K562 (cell line): ENCODE measurements at regions not wholly inside any gene's neighbourhood (a gene's known extent, or its start where the extent isn't known, plus 50 kb on each side); places are given as distances from the start of the nearest gene placed in this dataset.

ENCODE experiments used
- ATF1 ChIP-seq, 2 experiments: fragments of 450-650 bp in 1 of 2; IDR thresholded peaks; 2 replicates each; pipeline ENCODE4 v1.6.1; 2016; ENCODE audit warnings: missing compliant biosample characterization in 1 of 2, missing genetic modification characterization in 1 of 2
- CTCF ChIP-seq, 3 experiments: IDR thresholded peaks in 2 of 3; conservative IDR thresholded peaks in 1 of 3; 2 replicates each; pipeline ENCODE4 v1.5.1; 2011 to 2012; ENCODE audit warnings: low read length in 3 of 3, mild to moderate bottlenecking in 3 of 3, control low read depth in 2 of 3, improper control_type of control experiment in 1 of 3, inconsistent platforms in 1 of 3, low read depth in 1 of 3, mixed read lengths in 1 of 3, moderate library complexity in 1 of 3; ENCODE audit not compliant: insufficient read depth in 2 of 3
- ESRRA ChIP-seq: fragments of 450-650 bp; IDR thresholded peaks from 2 replicates; pipeline ENCODE4 v1.6.1; 2014; ENCODE audit warnings: low read depth, mild to moderate bottlenecking, moderate library complexity, borderline replicate concordance
- FOXA1 ChIP-seq: fragments of 450-650 bp; IDR thresholded peaks from 2 replicates; pipeline ENCODE4 v1.6.1; 2016; ENCODE audit warnings: mild to moderate bottlenecking, borderline replicate concordance
- FOXA3 ChIP-seq, 2 experiments: fragments of 450-650 bp in 1 of 2; sonication (generic) in 1 of 2; formaldehyde crosslinking; IDR thresholded peaks in 1 of 2; conservative IDR thresholded peaks in 1 of 2; 2 replicates each; pipeline versions ENCODE4 v1.4.0 to v1.8.0; 2020 to 2022; ENCODE audit warnings: mild to moderate bottlenecking in 2 of 2, missing genetic modification reagents in 1 of 2
- MCM7 ChIP-seq, 2 experiments: fragments of 450-650 bp; IDR thresholded peaks; 2 replicates each; pipeline ENCODE4 v1.6.1; 2016 to 2018
- POLR2A ChIP-seq: fragments of 450-650 bp; conservative IDR thresholded peaks from 2 replicates; pipeline ENCODE4 v1.6.1; 2016
- TAF1 ChIP-seq: IDR thresholded peaks from 2 replicates; pipeline ENCODE4 v1.6.1; 2011; ENCODE audit warnings: mild to moderate bottlenecking, low read length, moderate library complexity; ENCODE audit not compliant: insufficient read depth, control insufficient read depth, severe bottlenecking; ENCODE audit errors: extremely low read depth
- ZFP91 ChIP-seq: sonication (generic); formaldehyde crosslinking; IDR thresholded peaks from 2 replicates; pipeline ENCODE4 v1.8.0; 2022; ENCODE audit warnings: mild to moderate bottlenecking, missing genetic modification reagents
- ZNF174 ChIP-seq: fragments of 250-450 bp; sonication (Bioruptor Pico); IDR thresholded peaks from 2 replicates; pipeline ENCODE4 v1.4.0; 2020; ENCODE audit warnings: mild to moderate bottlenecking
- ZNF561 ChIP-seq: fragments of 450-650 bp; formaldehyde crosslinking; conservative IDR thresholded peaks from 2 replicates; pipeline ENCODE4 v1.4.0; 2020; ENCODE audit warnings: mild to moderate bottlenecking, moderate library complexity
- TF ChIP-seq, protein P1 (sequence below): fragments of 450-650 bp; IDR thresholded peaks from 2 replicates; pipeline ENCODE4 v1.6.1; 2016
- TF ChIP-seq, protein P2 (sequence below), 3 experiments: fragments of 200-800 bp in 1 of 3; fragments of 250-450 bp in 1 of 3; fragments of 450-650 bp in 1 of 3; sonication (Bioruptor Pico) in 1 of 3; sonication (Bioruptor generic) in 1 of 3; formaldehyde crosslinking in 1 of 3; IDR thresholded peaks; 2 replicates each; pipeline versions ENCODE4 v1.6.1 to v1.8.0; 2016 to 2022; ENCODE audit warnings: mild to moderate bottlenecking in 2 of 3, missing genetic modification characterization in 2 of 3, missing compliant biosample characterization in 1 of 3, moderate library complexity in 1 of 3

GRCh38 chr12:89091293-89091841 is 260.9 kb downstream of the DUSP6 start:
- no peak for TF ChIP-seq CTCF (IDR thresholded peaks at IDR 0.05 in 2 of 3, conservative IDR thresholded peaks at IDR 0.05 in 1 of 3; ENCODE audit: insufficient read depth in 2 of 3, low read depth in 1 of 3, low read length in 3 of 3)
- no peak for TF ChIP-seq TAF1
- no peak for TF ChIP-seq ZNF174 (CRISPR knock-in tag)
- TF ChIP-seq, protein P1, sequence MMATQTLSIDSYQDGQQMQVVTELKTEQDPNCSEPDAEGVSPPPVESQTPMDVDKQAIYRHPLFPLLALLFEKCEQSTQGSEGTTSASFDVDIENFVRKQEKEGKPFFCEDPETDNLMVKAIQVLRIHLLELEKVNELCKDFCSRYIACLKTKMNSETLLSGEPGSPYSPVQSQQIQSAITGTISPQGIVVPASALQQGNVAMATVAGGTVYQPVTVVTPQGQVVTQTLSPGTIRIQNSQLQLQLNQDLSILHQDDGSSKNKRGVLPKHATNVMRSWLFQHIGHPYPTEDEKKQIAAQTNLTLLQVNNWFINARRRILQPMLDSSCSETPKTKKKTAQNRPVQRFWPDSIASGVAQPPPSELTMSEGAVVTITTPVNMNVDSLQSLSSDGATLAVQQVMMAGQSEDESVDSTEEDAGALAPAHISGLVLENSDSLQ, result no peak
- TF ChIP-seq MCM7 (IDR thresholded peaks at IDR 0.05), result no peak
- no peak for TF ChIP-seq POLR2A
- no peak for TF ChIP-seq FOXA1
- TF ChIP-seq FOXA3 (CRISPR knock-in tag; conservative IDR thresholded peaks at IDR 0.05 in 1 of 2, IDR thresholded peaks at IDR 0.05 in 1 of 2), result no peak
- TF ChIP-seq ZFP91 (CRISPR knock-in tag), result no peak
- TF ChIP-seq ESRRA, result no peak
- no peak for TF ChIP-seq ATF1 (CRISPR knock-in tag; IDR thresholded peaks at IDR 0.05)
- no peak for TF ChIP-seq ATF1 (tag; IDR thresholded peaks at IDR 0.05)
- TF ChIP-seq ZNF561, result no peak
- TF ChIP-seq, protein P2, sequence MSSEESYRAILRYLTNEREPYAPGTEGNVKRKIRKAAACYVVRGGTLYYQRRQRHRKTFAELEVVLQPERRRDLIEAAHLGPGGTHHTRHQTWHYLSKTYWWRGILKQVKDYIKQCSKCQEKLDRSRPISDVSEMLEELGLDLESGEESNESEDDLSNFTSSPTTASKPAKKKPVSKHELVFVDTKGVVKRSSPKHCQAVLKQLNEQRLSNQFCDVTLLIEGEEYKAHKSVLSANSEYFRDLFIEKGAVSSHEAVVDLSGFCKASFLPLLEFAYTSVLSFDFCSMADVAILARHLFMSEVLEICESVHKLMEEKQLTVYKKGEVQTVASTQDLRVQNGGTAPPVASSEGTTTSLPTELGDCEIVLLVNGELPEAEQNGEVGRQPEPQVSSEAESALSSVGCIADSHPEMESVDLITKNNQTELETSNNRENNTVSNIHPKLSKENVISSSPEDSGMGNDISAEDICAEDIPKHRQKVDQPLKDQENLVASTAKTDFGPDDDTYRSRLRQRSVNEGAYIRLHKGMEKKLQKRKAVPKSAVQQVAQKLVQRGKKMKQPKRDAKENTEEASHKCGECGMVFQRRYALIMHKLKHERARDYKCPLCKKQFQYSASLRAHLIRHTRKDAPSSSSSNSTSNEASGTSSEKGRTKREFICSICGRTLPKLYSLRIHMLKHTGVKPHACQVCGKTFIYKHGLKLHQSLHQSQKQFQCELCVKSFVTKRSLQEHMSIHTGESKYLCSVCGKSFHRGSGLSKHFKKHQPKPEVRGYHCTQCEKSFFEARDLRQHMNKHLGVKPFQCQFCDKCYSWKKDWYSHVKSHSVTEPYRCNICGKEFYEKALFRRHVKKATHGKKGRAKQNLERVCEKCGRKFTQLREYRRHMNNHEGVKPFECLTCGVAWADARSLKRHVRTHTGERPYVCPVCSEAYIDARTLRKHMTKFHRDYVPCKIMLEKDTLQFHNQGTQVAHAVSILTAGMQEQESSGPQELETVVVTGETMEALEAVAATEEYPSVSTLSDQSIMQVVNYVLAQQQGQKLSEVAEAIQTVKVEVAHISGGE (CRISPR knock-in tag; IDR thresholded peaks at IDR 0.05), result no peak
